ENCODE measurements at regions not wholly inside any gene's neighbourhood (a gene's known extent, or its start where the extent isn't known, plus 50 kb on each side); places are given as distances from the start of the nearest gene placed in this dataset.

DNA sequence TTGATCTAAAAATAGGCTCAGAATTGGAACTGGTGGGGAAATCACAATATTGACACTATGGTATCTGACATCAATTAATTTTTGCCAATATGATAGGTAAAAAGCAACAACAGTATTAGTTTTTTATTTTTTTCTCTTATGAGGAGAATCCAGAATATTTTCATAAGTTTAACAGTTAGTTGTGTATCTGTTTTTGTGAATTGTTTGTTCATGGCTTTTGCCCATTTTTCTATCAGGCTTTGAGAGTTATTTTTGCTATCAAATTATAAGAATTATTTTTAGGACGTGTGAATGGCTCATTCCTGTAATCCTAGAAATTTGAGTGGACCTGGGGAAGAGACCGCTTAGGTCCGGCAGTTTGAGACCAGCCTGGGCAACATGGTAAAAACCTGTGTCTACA lies 608.6 kb upstream of the ADGRB3 start:
- Histone ChIP-seq H4K91ac (replicated peaks; ENCODE audit: insufficient read length, low read length) (no peak overlapping the region), H3K4me3 (ENCODE audit: extremely low read depth in 1 of 4, insufficient read depth in 2 of 4, low read depth in 3 of 4, low read length in 4 of 4) (no peak overlapping the region), H3K4me2 (ENCODE audit: insufficient read depth in 1 of 2, low read depth in 2 of 2, low read length in 2 of 2) (no peak overlapping the region), H2BK5ac (ENCODE audit: low read depth, low read length) (no peak overlapping the region), H3K23ac (ENCODE audit: insufficient read length) (no peak overlapping the region), H2BK15ac (ENCODE audit: low read length) (no peak overlapping the region), H3K9ac (replicated peaks in 1 of 4; ENCODE audit: extremely low read depth in 1 of 4, low read depth in 3 of 4, low read length in 3 of 4) (no peak overlapping the region), H3K27me3 (replicated peaks in 1 of 4; ENCODE audit: control insufficient read depth in 3 of 4, extremely low read depth in 1 of 4, insufficient read depth in 3 of 4, low read length in 3 of 4) (peaks cover 0 to 1% (median 0%) of the 10 kb centered on the region in 4 experiments; a peak in 1 of 7 replicates), H2BK12ac (ENCODE audit: low read depth, low read length) (no peak overlapping the region), H3K14ac (ENCODE audit: insufficient read length) (no peak overlapping the region), H3K27ac (ENCODE audit: low read depth, low read length) (no peak overlapping the region), H3K4me1 (replicated peaks in 1 of 4; ENCODE audit: control insufficient read depth in 3 of 4, insufficient read depth in 4 of 4, low read length in 3 of 4) (no peaks in the 10 kb centered on the region), H3K18ac (ENCODE audit: extremely low read depth, low read length) (no peak overlapping the region), H3K79me1 (ENCODE audit: low read depth, low read length) (no peaks in the 10 kb centered on the region), H4K20me1 (replicated peaks in 1 of 2; ENCODE audit: control insufficient read depth in 1 of 2, insufficient read depth in 2 of 2, low read length in 2 of 2) (no peaks in the 10 kb centered on the region), H2BK20ac (ENCODE audit: low read length) (no peak overlapping the region), H3K36me3 (ENCODE audit: control insufficient read depth in 2 of 4, insufficient read depth in 4 of 4, low read length in 3 of 4) (no peaks in the 10 kb centered on the region), H4K5ac (ENCODE audit: insufficient read length, low read depth, low read length) (no peak overlapping the region), H2BK120ac (replicated peaks; ENCODE audit: low read depth, low read length) (no peak overlapping the region), H4K8ac (ENCODE audit: extremely low read depth, insufficient read depth, low read length) (no peak overlapping the region), H3K9me3 (ENCODE audit: insufficient read depth in 2 of 2, low read depth in 1 of 2, low read length in 1 of 2) (no peaks in the 10 kb centered on the region), H2AK5ac (ENCODE audit: low read depth, low read length) (no peak overlapping the region), H3K4ac (replicated peaks; ENCODE audit: insufficient read length, low read depth, low read length) (no peak overlapping the region), H3K56ac (replicated peaks; ENCODE audit: insufficient read length, low read depth, low read length) (no peak overlapping the region), H2AFZ (ENCODE audit: low read length) (no peak overlapping the region), H3K79me2 (ENCODE audit: control insufficient read depth in 1 of 2, insufficient read depth in 2 of 2, low read length in 2 of 2) (no peaks in the 10 kb centered on the region), H3K23me2 (ENCODE audit: low read depth, low read length) (no peaks in the 10 kb centered on the region)
- 96% methylated on average over 3 of the region's 3 CpGs; no CpG with 5 or more reads in 1 of the 2 experiments for WGBS, 2 experiments (ENCODE audit: extremely low coverage in 1 of 2, insufficient coverage in 1 of 2, insufficient read length in 1 of 2, insufficient replicate concordance in 2 of 2, low coverage in 1 of 2, low lambda C conversion rate in 2 of 2, missing lambda C conversion rate in 1 of 2)
- CTCF ChIA-PET (ENCODE audit: partially characterized antibody), result no interaction called here
- POLR2A ChIA-PET (ENCODE audit: partially characterized antibody), result no interaction called here
- no peak for FAIRE-seq
- no peak for DNase-seq (ENCODE audit: low read depth in 1 of 2, low spot score in 2 of 2)
- no peak for TF ChIP-seq ASH2L (IDR thresholded peaks at IDR 0.05; ENCODE audit: low read length)
- no peak for TF ChIP-seq SP2 (IDR thresholded peaks at IDR 0.05; ENCODE audit: low read length)
- TF ChIP-seq CHD1 (IDR thresholded peaks at IDR 0.05; ENCODE audit: low read depth, low read length), result no peak
- no peak for TF ChIP-seq JUND (IDR thresholded peaks at IDR 0.05; ENCODE audit: low read length)
- no peak for TF ChIP-seq POU5F1 (IDR thresholded peaks at IDR 0.05; ENCODE audit: low read depth, low read length)
- TF ChIP-seq JUN (IDR thresholded peaks at IDR 0.05; ENCODE audit: low read depth, low read length), result no peak
- TF ChIP-seq GABPA (IDR thresholded peaks at IDR 0.05; ENCODE audit: borderline replicate concordance, insufficient read depth, low read length), result no peak
- TF ChIP-seq CBX5 (IDR thresholded peaks at IDR 0.05; ENCODE audit: low read depth, low read length), result no peak
- TF ChIP-seq ZNF274 (IDR thresholded peaks at IDR 0.05; ENCODE audit: borderline replicate concordance, extremely low read depth, low read length), result no peak
- TF ChIP-seq BACH1 (IDR thresholded peaks at IDR 0.05; ENCODE audit: low read length), result no peak
- no peak for TF ChIP-seq HDAC6 (IDR thresholded peaks at IDR 0.05; ENCODE audit: low read depth, low read length)

Measured in H1 (cell line).